Spleen (tissue), 11 donors: ENCODE measurements at regions not wholly inside any gene's neighbourhood (a gene's known extent, or its start where the extent isn't known, plus 50 kb on each side); places are given as distances from the start of the nearest gene placed in this dataset.

Experiments used
- DNase-seq: peaks from one replicate; pipeline ENCODE4 v3.0.0-alpha.2; 2020
- H3K27ac ChIP-seq, 8 donors: fragments of 200-600 bp; sonication (generic) in 7 of 8; 1 replicate in 4 of 8; 2 replicates in 4 of 8; pipeline versions ENCODE4 v1.5.0 to v1.8.0; 2016 to 2021; ENCODE audit warnings: inconsistent platforms in 4 of 8, mild to moderate bottlenecking in 4 of 8, moderate library complexity in 1 of 8
- H3K27me3 ChIP-seq, 7 donors: fragments of 200-600 bp; sonication (generic) in 6 of 7; replicated peaks in 1 of 7; 1 replicate in 4 of 7; 2 replicates in 3 of 7; pipeline versions ENCODE4 v1.5.0 to v1.8.0; 2016 to 2021; ENCODE audit warnings: inconsistent platforms in 3 of 7, mild to moderate bottlenecking in 1 of 7
- H3K36me3 ChIP-seq, 6 donors: fragments of 200-600 bp; sonication (generic) in 5 of 6; 1 replicate in 4 of 6; 2 replicates in 2 of 6; pipeline versions ENCODE4 v1.5.0 to v1.8.0; 2016 to 2021; ENCODE audit warnings: inconsistent platforms in 2 of 6
- H3K4me1 ChIP-seq, 6 donors: fragments of 200-600 bp; sonication (generic) in 5 of 6; 1 replicate in 3 of 6; 2 replicates in 3 of 6; pipeline versions ENCODE4 v1.5.0 to v1.8.0; 2016 to 2021; ENCODE audit warnings: inconsistent platforms in 3 of 6
- H3K4me3 ChIP-seq, 8 donors: fragments of 200-600 bp; sonication (generic) in 7 of 8; 1 replicate in 4 of 8; 2 replicates in 4 of 8; pipeline versions ENCODE4 v1.5.0 to v1.8.0; 2016 to 2021; ENCODE audit warnings: inconsistent platforms in 4 of 8, mild to moderate bottlenecking in 4 of 8, moderate library complexity in 2 of 8
- H3K9me3 ChIP-seq, 8 donors: fragments of 200-600 bp; sonication (generic) in 7 of 8; 1 replicate in 4 of 8; 2 replicates in 4 of 8; pipeline versions ENCODE4 v1.5.0 to v1.8.0; 2016 to 2021; ENCODE audit warnings: inconsistent platforms in 4 of 8
- CTCF ChIP-seq, 11 experiments: fragments of 200-600 bp in 7 of 11; fragments of 450-650 bp in 4 of 11; sonication (generic) in 4 of 11; IDR thresholded peaks in 8 of 11; conservative IDR thresholded peaks in 3 of 11; 1 replicate in 7 of 11; 2 replicates in 4 of 11; pipeline versions ENCODE4 v1.4.0 to v1.8.0; 2016 to 2021; ENCODE audit warnings: antibody characterized with exemption in 11 of 11, inconsistent platforms in 4 of 11, mild to moderate bottlenecking in 1 of 11
- POLR2A ChIP-seq, 3 donors: fragments of 450-650 bp; IDR thresholded peaks; one replicate each; pipeline ENCODE4 v1.5.1; 2017; ENCODE audit warnings: antibody characterized with exemption in 3 of 3, mild to moderate bottlenecking in 1 of 3
- POLR2AphosphoS5 ChIP-seq, 3 donors: sonication (generic); formaldehyde crosslinking; IDR thresholded peaks; one replicate each; pipeline ENCODE4 v1.5.1; 2017; ENCODE audit warnings: antibody characterized with exemption in 3 of 3
- WGBS, 5 donors: extraction: QIAGEN DNeasy Blood & Tissue Kit in 3 of 5; methylation state at CpG; one replicate each; pipeline versions ENCODE4 v1.1.5 to v1.1.7; 2013 to 2018; 5-methylcytosine and 5-hydroxymethylcytosine counted together
- intact Hi-C: fragments of 100-400 bp; cut with DNase I; formaldehyde crosslinking; loops from one replicate; pipeline ENCODE4 v1.15.0; 2023; ENCODE audit warnings: low total_unique reads
- donor health status: healthy with polysubstance abuse.
- donor health status: DM: no; HTN: no; CAD: no; lungs with moderate emphysema.
- donor health status: DM: no; HTN: no; CAD: no.
- donor health status: Bipolar disorder and iron deficiency.
- donor health status: healthy.
- donor health status: DM: no; HTN: no; CAD: no.
- donor health status: DM: yes; HTN: yes; CAD: no.

GRCh38 chr2:134127496-134127895 lies 126.4 kb upstream of the MGAT5 start:
- Histone ChIP-seq H3K4me1 (peaks cover 42 to 96% (median 78%) of the 10 kb centered on the region in 6 donors), H3K27ac (peak overlapping the region in 1 of 8 donors; percentile 9), H3K36me3 (peaks cover 0 to 28% (median 3%) of the 10 kb centered on the region in 6 donors), H3K9me3 (peaks cover 0 to 4% (median 0%) of the 10 kb centered on the region in 8 donors), H3K27me3 (no peaks in the 10 kb centered on the region), H3K4me3 (no peak overlapping the region)
- DNase-seq: no peak
- no peak for TF ChIP-seq CTCF (IDR thresholded peaks at IDR 0.05 in 8 of 11, conservative IDR thresholded peaks at IDR 0.05 in 3 of 11)
- TF ChIP-seq POLR2A (IDR thresholded peaks at IDR 0.05): no peak
- TF ChIP-seq POLR2AphosphoS5 (IDR thresholded peaks at IDR 0.05): peak in 1 of 3 donors; percentile 30
- 37 to 79% (median 61%) methylated on average over 7 of the region's 7 CpGs for WGBS, 5 donors
- intact Hi-C loops: no loop called here

- H3K9me3 ChIP-seq: peaks cover 0 to 4% (median 0%) of the 10 kb centered on the region in 8 donors
- TF ChIP-seq POLR2AphosphoS5 (IDR thresholded peaks at IDR 0.05) (no peak), CTCF (IDR thresholded peaks at IDR 0.05 in 8 of 11, conservative IDR thresholded peaks at IDR 0.05 in 3 of 11) (no peak), POLR2A (IDR thresholded peaks at IDR 0.05) (no peak)
- intact Hi-C loops: no loop called here
- H3K4me1 ChIP-seq: peaks cover 31 to 96% (median 71%) of the 10 kb centered on the region in 6 donors
- peaks cover 0 to 30% (median 3%) of the 10 kb centered on the region in 6 donors for H3K36me3 ChIP-seq
- no peaks in the 10 kb centered on the region for H3K27me3 ChIP-seq
- DNase-seq: no peak
- WGBS, 5 donors: 58 to 67% (median 64%) methylated on average over 6 of the region's 6 CpGs
- no peak overlapping the region for H3K4me3 ChIP-seq
- H3K27ac ChIP-seq: peak overlapping the region in 1 of 8 donors; percentile 24
These were observed 125.1 kb upstream of the MGAT5 start for GRCh38 chr2:134128746-134129145.

- Histone ChIP-seq H3K27ac (no peak overlapping the region), H3K9me3 (peaks cover 0 to 4% (median 0%) of the 10 kb centered on the region in 8 donors), H3K27me3 (no peaks in the 10 kb centered on the region), H3K36me3 (peaks cover 0 to 30% (median 3%) of the 10 kb centered on the region in 6 donors), H3K4me1 (peaks cover 23 to 96% (median 62%) of the 10 kb centered on the region in 6 donors), H3K4me3 (no peak overlapping the region)
- no peak for DNase-seq
- peak in 1 of 3 donors; percentile 31 for TF ChIP-seq POLR2AphosphoS5 (IDR thresholded peaks at IDR 0.05)
- TF ChIP-seq CTCF (IDR thresholded peaks at IDR 0.05 in 8 of 11, conservative IDR thresholded peaks at IDR 0.05 in 3 of 11): no peak
- no peak for TF ChIP-seq POLR2A (IDR thresholded peaks at IDR 0.05)
- intact Hi-C loops: no loop called here
- 98 to 99% (median 99%) methylated on average over 23 to 42 of the region's 42 CpGs for WGBS, 5 donors
These were observed 123.9 kb upstream of the MGAT5 start for GRCh38 chr2:134129900-134130537.

GRCh38 chr2:134131681-134132489 lies 122.0 kb upstream of the MGAT5 start:
- Histone ChIP-seq H3K36me3 (peaks cover 0 to 30% (median 3%) of the 10 kb centered on the region in 6 donors), H3K27me3 (no peaks in the 10 kb centered on the region), H3K4me1 (peaks cover 18 to 96% (median 57%) of the 10 kb centered on the region in 6 donors), H3K9me3 (peaks cover 0 to 4% (median 0%) of the 10 kb centered on the region in 8 donors), H3K27ac (peak overlapping the region in 1 of 8 donors; percentile 24), H3K4me3 (no peak overlapping the region)
- TF ChIP-seq POLR2AphosphoS5 (IDR thresholded peaks at IDR 0.05) (no peak), POLR2A (IDR thresholded peaks at IDR 0.05) (no peak), CTCF (IDR thresholded peaks at IDR 0.05 in 8 of 11, conservative IDR thresholded peaks at IDR 0.05 in 3 of 11) (no peak)
- WGBS, 5 donors: 88 to 95% (median 92%) methylated on average over 6 to 7 of the region's 7 CpGs
- intact Hi-C loops: no loop called here
- DNase-seq: no peak
